ENCODE measurements at regions not wholly inside any gene's neighbourhood (a gene's known extent, or its start where the extent isn't known, plus 50 kb on each side); places are given as distances from the start of the nearest gene placed in this dataset.
"Not testable (repeated sequence)": the region's sequence is repeated elsewhere in the genome, so short reads cannot be mapped to it uniquely, and the experiment has no call there.

GRCh38 chr15:59894835-59895234 is 109.3 kb upstream of the FOXB1 start:
- no peak for DNase-seq

DNA sequence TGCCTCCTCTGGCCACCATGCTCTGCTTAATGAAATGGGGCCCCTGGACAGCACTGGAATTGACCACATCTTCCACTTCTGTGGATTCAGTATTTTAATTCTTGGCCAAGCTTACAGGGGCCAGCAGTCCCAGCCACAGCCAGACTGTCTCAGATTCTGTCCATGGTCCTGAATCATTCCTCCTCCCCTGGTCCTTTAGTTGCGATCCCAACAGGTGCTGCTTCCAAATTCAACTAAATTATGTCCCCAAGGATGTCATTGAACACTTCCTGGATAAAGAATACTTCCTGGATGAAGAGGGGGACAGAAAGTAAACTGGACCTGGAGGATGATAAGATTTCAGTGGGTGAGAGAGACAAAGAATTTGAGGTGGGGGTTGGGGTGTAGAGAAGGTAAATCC is 111.1 kb upstream of the FOXB1 start:
- no peak for DNase-seq

DNA sequence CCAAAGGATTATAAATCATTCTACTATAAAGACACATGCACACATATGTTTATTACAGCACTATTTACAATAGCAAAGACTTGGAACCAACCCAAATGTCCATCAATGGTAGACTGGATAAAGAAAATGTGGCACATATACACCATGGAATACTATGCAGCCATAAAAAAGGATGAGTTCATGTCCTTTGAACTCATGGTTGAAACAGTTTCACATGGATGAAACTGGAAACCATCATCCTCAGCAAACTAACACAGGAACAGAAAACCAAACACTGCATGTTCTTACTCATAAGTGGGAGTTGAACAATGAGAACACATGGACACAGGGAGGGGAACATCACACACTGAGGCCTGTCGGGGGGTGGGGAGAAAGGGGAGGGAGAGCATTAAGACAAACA is 116.2 kb upstream of the FOXB1 start:
- DNase-seq: not testable (repeated sequence)

- DNase-seq: no peak
Observed at GRCh38 chr15:59887211-59887610, 116.9 kb upstream of the FOXB1 start.

DNA sequence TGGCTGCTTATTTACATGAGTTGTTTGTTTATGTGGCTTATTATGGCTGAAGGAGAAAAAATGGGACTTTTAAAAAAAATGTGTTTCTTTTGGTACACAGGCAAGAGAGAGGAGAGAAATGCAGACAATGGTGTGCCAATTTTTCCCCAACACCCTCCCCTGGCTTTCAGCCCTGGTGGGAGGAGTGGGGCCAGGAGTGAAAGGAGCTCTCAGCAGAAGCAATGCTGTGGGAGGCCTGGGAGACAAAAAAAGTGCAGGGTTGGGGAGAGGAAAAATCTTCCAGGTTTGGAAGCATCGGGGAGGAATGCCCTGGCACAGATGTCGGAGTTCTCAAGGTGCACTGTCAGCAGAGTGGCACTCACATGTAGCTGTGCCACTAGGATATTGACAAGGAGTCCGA is 117.7 kb upstream of the FOXB1 start:
- DNase-seq: no peak

DNA sequence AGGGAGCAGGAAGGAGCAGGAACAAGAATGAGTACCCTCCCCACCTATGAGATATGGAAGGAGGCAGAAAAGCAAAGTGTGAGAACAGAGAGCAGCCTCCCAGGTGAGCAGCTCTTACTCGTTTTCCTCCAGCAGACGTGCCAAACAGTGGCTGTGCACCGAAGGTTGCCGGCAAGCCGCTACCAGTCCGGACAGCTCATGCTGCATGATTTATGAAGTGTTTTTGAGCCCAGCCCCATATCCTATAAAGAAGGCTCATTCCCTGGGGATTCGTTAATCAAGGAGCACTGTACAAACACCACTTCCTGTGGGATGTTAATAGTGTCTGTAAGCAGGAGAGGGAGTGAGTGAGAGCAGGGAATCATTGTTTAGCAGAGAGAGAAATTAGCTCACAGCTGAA is 118.3 kb upstream of the FOXB1 start:
- no peak for DNase-seq

DNA sequence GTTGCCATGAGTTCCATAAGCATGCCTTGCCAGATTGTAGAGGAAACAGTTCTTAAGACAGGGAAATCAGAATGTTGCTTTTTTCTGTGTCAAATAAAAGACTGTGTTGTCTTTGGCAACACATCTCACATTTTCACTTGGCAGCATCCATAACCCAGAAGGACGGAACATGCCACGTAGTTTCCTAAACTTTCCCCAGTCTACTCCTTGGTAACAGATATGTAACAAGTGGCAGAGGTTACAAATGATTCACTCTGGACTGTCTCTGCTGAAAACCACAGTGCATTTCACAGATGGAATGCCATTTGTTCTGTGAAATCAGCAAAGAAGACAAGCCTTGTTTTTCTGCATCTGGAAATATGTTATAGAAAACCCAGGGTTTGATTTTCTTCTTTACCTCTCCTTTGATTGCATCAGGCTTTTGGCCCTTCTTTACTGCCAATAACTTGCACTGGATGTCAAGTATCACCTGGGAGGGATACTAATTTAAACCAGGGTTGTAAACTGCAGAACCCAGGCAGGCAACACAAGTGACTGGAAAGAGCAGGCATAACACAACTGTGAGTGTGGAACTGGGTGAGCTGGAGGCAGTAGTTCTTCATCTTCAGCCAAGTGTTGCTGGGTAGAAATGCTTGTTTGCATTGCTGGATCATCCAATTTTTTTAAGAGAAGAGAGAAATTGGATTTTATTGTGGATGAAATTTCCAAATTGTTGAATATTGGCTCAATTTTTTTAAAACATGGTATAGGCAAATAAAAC is 124.4 kb upstream of the FOXB1 start:
- DNase-seq: no peak

GRCh38 chr15:59876140-59876539 is 128.0 kb upstream of the FOXB1 start:
- DNase-seq: no peak

DNA sequence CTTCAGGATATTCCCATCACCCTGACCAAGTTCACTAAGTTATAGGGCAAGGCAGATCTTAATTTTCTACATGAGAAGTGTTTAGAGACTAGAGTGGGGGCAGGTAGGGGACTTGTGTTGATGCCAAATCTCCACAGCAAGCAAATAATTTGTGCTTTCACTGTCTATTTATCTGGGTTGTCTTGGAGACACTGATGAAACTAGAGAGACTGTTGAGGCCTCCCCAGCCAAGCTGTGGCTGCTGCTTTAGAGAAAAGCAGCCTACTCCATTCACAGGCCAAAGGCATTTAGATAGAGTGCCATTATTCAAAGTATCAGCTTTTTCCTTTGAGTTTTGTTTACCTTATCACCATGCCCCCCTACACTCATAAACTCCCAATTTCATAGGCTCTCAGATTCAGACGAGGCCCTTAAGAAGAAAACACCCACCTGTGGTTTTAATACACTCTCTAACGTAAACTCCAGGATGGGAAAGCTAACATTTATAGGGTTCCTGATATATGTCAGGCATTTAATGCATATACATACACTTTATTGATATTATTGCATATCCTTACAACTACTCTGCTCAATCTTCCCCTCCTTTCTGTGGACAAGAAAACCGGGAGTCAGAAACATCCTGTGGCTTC is 130.4 kb upstream of the FOXB1 start:
- no peak for DNase-seq

DNA sequence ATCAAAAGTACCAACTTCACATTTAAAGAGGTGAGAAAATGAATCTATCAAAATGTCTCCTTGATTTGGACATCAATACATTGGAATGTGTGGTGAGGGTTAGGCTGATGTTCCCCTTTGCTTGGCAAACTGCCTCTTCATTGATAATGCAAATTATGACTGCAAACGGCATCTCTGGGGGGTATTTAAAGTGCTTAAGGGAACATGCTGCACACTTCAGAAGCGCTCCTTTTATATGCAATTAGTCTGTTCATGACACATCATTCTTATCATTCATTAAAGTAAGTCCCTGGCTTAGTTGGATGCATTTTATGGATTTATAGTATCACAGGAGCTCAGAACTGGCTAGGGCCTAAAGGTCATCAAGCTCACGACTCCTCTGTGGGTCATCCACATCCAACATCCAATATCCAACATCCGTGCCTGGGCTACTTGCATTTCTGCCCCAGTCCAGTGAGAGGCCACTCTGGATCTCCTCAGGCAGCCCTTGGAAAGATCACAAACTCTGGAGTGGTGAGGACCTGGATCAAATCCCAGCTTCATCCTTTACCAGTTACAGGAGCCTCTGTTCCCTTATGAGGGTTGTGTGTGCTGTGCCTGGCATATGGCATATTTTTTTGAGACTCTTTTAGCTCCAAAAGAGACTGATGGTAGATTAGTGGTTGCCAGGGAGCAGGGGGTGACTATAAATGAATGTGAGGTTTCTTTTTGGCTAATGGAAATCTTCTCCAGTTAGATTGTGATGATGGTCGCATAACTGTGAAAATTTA is 136.8 kb upstream of the FOXB1 start:
- no peak for DNase-seq

- no peak for DNase-seq
Observed at GRCh38 chr15:59866642-59867041, 137.5 kb upstream of the FOXB1 start.

- DNase-seq: no peak
Observed at GRCh38 chr15:59862191-59863155, 141.6 kb upstream of the FOXB1 start.

DNA sequence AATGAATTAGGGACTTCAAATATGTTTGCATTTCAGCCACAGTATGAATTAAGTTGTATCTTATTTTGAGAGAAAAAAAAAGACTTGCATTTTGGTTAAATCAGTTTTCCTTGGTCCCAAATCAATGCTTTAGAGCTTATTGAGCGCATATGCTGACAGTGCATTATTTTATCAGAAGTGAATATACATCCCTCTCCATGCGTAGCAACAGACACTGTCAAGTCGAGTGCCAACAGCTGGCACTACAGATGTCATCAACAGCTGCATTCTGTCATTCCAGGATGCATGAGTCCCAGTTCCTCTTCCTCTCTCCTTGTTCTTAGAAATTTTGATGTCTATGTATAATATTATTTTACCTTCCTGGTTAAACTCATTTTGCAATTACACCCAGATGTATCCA is 156.1 kb upstream of the FOXB1 start:
- no peak for DNase-seq

GRCh38 chr15:59845942-59846499 is 156.9 kb upstream of the BNIP2 start:
- DNase-seq: no peak

GRCh38 chr15:59843609-59844008 is 154.5 kb upstream of the BNIP2 start:
- no peak for DNase-seq

DNA sequence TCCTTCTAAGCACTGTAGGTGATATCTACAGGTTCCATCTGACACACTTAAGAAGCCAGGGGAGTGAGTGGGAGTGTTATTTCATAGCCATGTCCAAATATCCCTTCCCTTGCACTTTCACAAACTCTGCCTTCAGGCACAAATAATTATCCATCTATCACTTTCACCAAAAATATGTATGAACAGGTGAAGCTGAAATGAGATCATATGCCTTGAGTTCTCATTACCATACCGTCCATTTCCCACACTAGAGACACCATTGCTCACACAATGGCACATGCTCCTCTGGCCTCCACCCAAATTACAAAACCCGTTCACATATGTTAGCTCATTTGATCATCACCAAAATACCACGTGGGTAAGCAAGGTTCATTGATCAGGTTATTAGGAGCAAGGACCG is 151.9 kb upstream of the BNIP2 start:
- no peak for DNase-seq

GRCh38 chr15:59839906-59840305 is 150.8 kb upstream of the BNIP2 start:
- no peak for DNase-seq

- no peak for DNase-seq
Observed at GRCh38 chr15:59838900-59839299, 149.8 kb upstream of the BNIP2 start.

- DNase-seq: no peak
Observed at GRCh38 chr15:59835776-59836175, 146.7 kb upstream of the BNIP2 start.

DNA sequence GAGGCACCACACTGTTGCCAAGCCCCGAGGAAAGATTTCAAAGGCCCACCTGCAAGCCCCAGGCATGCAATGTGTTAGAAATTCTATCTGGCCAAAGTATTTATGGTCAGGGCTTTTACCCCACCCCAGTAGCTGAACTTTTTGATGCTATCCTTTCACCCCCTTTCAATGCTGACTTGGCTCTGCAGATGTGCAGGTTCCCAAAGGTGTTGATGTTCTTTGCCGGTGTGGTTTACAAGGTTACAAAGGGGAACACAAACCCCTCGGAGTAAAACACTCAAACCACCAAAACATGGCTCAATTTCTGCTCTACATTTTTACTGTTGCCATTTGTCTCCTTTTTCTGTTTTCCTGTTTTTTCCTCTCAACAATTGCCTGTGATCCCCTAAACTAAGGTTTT is 145.4 kb upstream of the BNIP2 start:
- no peak for DNase-seq

GRCh38 chr15:59833366-59833765 is 144.2 kb upstream of the BNIP2 start:
- DNase-seq: no peak

GRCh38 chr15:59830873-59831272 is 141.8 kb upstream of the BNIP2 start:
- DNase-seq: no peak

- DNase-seq: no peak
Observed at GRCh38 chr15:59830098-59830497, 141.0 kb upstream of the BNIP2 start.

Measured in suppressor macrophage treated with lipopolysaccharide for 4 hours (primary cell).